ENCODE measurements at regions not wholly inside any gene's neighbourhood (a gene's known extent, or its start where the extent isn't known, plus 50 kb on each side); places are given as distances from the start of the nearest gene placed in this dataset.

DNA sequence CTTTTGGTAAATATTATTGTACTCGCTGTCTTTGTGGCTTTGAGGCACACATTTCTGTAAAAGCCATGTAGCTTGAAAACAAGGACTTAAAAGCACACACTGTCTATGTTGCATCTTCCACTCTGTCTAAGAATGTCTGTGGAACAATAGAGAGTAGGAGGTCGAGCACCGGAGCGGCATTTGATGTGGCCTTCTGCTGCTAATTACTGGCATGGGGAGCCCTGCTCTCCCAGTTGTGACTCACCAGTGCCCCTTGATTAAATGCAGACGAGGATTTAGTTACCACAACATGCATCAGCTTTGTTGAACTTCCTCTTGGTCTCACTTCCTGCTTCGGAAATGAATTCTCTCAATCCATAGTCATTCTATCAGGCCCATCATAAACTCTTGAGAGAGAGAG is 680.7 kb upstream of the SLC35B3 start:
- TF ChIP-seq CEBPB (IDR thresholded peaks at IDR 0.05; ENCODE audit: low read depth): no peak
- TF ChIP-seq, protein P1, sequence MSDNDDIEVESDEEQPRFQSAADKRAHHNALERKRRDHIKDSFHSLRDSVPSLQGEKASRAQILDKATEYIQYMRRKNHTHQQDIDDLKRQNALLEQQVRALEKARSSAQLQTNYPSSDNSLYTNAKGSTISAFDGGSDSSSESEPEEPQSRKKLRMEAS (IDR thresholded peaks at IDR 0.05): no peak
- no peak for TF ChIP-seq EZH2 (IDR thresholded peaks at IDR 0.05)
- no peak for TF ChIP-seq POLR2A (IDR thresholded peaks at IDR 0.05; ENCODE audit: borderline replicate concordance, extremely low read depth, insufficient read depth, insufficient read length)
- no peak for TF ChIP-seq POLR2AphosphoS5 (IDR thresholded peaks at IDR 0.05; ENCODE audit: low read depth, low read length)
- TF ChIP-seq, protein P2, sequence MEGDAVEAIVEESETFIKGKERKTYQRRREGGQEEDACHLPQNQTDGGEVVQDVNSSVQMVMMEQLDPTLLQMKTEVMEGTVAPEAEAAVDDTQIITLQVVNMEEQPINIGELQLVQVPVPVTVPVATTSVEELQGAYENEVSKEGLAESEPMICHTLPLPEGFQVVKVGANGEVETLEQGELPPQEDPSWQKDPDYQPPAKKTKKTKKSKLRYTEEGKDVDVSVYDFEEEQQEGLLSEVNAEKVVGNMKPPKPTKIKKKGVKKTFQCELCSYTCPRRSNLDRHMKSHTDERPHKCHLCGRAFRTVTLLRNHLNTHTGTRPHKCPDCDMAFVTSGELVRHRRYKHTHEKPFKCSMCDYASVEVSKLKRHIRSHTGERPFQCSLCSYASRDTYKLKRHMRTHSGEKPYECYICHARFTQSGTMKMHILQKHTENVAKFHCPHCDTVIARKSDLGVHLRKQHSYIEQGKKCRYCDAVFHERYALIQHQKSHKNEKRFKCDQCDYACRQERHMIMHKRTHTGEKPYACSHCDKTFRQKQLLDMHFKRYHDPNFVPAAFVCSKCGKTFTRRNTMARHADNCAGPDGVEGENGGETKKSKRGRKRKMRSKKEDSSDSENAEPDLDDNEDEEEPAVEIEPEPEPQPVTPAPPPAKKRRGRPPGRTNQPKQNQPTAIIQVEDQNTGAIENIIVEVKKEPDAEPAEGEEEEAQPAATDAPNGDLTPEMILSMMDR (IDR thresholded peaks at IDR 0.05 in 2 of 3, conservative IDR thresholded peaks at IDR 0.05 in 1 of 3; ENCODE audit: borderline replicate concordance in 1 of 3, insufficient read depth in 1 of 3, low read depth in 2 of 3, low read length in 2 of 3): no peak
- TF ChIP-seq SIN3A (IDR thresholded peaks at IDR 0.05; ENCODE audit: low read depth): no peak
- TF ChIP-seq FOSL1 (IDR thresholded peaks at IDR 0.05; ENCODE audit: low read depth): no peak
- TF ChIP-seq SP1 (IDR thresholded peaks at IDR 0.05; ENCODE audit: low read depth): no peak
